HG02798 (cell line): ENCODE measurements at regions not wholly inside any gene's neighbourhood (a gene's known extent, or its start where the extent isn't known, plus 50 kb on each side); places are given as distances from the start of the nearest gene placed in this dataset.
"Not testable (repeated sequence)": the region's sequence is repeated elsewhere in the genome, so short reads cannot be mapped to it uniquely, and the experiment has no call there.

ENCODE experiments used
- ATAC-seq: cut with Tn5 transposase; IDR thresholded peaks from one replicate; pipeline ENCODE4 v1.9.1; 2021; ENCODE audit warnings: mild to moderate bottlenecking; ENCODE audit not compliant: unreplicated experiment, poor library complexity

GRCh38 chr10:44016589-44017482, 368.1 kb downstream of the CXCL12 start:
- ATAC-seq = peak; percentile 43

DNA sequence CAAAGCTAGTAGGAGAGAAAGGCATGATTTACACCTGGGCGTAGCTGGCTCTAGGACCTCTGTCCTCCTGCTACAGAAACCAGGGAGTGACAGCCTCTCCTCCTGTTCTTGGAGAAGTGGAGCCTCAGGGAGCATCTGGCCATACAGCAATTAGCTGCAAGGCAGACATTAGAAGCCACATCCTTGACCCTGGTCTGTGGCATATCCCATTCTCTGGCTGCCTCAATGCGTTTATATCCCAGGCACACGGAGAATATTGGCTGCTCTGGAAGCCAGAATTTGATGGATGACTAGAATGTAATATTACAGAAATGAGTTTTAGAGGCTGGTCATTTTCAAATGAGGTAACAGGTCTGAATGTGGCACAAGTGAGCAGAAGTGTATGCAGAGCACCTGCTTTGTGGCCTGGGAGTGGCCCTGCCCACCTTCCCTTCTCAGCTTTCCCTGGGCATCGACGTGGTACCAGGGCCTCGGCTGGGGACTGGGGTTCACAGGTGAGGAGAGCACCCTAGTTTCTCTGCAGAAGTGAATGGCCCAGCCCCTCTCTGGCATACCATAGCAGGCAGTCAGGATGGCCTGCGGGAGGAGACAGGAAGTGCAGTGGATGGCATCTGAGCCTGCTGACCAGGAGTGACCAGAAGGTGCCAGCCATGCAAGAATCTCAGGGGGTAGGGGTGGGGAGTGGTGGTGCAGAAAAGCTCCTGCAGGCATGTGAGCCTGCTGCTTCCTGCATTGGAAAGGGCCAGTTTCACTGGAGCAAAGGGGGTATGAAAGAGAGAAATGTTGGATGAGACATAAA, 367.2 kb upstream of the ZNF32 start:
- no peak for ATAC-seq

- ATAC-seq = no peak
These were observed 366.1 kb upstream of the ZNF32 start for GRCh38 chr10:44014644-44015250.

GRCh38 chr10:44013981-44014380, 365.3 kb upstream of the ZNF32 start:
- no peak for ATAC-seq

DNA sequence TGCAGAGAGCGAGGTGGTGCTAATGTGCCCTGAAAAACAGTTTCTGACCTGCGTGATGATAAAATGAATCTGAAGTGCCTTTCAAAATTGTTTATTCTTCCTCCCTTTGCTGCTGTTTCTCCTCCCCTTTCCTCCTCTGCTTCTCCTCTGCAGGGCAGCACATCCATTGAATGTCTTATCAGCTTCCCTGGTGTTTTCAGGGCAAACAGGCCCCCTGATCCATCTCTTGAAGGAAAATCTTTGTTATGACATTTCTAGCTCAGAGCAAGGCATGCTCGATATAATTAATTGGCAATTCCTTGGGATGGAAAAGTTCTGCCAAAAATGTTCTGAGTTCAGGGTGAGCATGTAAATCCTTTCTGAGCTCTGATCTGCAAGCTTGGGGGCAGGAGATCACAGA, 364.2 kb upstream of the ZNF32 start:
- no peak for ATAC-seq

GRCh38 chr10:44011603-44011981, 362.9 kb upstream of the ZNF32 start:
- no peak for ATAC-seq

- ATAC-seq = peak; percentile 91
These were observed 362.4 kb upstream of the ZNF32 start for GRCh38 chr10:44010873-44011602.

DNA sequence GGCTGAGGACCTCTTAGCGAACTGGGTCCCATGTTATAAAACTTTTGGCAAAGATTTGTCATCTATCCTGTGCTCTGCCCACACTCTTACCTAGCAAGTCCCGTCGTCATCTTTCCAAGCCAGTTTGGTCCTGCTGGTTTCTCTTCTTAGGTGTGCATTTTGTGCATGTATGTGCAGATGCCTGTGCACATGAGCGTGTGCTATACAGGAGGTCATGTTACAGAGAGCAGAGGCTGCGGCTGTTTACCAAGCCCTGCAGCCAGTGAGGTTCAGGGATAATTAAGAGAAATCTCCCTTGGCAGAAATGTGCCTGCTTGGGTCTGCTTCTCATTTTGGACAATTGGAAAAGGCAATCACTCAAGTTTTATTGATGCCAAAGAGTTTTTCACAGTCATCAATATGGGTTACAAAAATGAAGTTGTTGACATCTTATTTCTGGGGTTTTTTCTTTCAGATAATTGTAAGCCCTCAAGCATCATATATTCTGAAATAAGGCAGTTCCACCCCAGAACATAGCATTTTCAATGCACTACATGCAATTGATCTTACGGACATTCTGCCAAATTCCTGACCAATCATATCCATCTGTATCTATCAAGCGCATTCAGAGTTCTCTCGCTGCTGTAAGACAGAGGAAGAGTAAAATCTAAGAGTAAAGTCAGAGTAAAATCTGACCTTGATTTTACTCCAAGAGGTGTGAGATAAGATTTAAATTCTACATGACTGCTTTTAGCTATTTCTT, 361.4 kb upstream of the ZNF32 start:
- no peak for ATAC-seq

GRCh38 chr10:44008917-44009709, 360.4 kb upstream of the ZNF32 start:
- no peak for ATAC-seq

GRCh38 chr10:44008270-44008916, 359.7 kb upstream of the ZNF32 start:
- peak; percentile 68 for ATAC-seq

DNA sequence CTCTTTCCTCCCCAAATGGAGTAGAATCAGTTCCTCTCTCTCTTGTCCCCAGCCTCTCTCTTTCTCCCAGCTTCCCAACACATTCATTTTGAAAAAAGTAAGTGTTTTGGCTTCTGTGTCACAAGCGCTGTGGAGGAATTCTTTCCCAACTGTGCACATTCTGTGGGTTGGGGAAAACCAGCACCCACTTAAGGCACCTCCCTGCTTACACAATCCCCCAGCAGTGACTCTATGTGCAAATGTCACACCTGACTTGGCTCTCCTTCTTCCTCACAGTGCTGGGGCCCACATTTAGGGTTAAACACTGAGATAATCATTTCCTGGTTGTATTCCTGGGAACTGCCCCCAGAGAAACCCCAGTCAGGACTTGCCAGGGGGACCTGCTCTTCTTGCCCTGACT, 358.1 kb upstream of the ZNF32 start:
- no peak for ATAC-seq

DNA sequence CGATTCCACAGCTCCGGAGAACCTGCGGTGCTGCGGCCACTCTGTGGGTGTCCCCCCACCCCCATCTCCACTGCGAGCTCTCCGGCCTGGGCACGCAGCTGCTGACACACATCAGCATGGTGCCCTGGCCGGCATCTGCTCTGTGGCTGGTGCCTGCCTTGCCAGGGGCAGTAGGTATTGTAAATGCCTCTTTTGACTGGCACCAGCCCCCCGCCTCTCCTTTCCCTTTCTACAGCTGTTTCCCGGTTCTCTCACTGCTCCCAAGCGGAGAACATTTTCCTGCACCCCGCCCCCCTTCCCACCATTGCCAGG, 357.1 kb upstream of the ZNF32 start:
- no peak for ATAC-seq

- ATAC-seq = no peak
These were observed 356.5 kb upstream of the ZNF32 start for GRCh38 chr10:44004913-44005787.

DNA sequence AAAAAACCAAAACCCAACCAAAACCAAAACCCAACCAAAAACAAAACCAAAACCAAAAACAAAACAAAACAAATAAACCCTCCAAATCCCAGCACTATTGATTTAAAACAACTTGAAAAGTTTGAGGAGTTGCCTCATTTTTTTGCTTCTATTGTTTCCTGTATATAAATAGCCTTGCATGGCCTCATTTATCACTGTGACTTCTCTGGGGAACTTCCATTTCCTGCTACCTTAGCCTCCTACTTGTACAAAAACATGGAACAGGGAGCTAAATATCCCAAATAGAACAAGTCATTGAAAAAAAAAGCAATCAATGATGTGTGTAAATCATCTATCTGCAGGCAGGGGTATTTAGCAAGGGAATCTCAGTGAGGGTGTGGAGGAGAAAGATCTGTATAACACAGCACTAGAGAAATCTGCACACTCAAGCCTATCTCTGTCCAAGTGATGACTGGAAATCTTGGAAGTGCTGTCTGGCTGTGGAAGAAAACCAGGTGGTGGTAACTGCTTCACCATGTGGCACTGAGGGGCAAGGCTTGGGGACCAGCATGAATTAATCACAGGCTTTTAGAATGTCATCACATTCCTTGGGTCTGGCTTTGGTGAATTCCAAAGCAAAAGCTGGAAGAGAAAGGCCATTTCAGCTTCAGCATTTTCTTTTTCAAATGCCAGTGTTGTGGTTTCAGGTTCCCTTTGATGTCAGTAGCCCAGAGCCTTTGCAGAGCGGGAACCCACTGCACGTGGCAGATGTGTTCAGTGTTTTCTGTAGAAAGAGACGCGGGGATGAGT, 349.5 kb upstream of the ZNF32 start:
- no peak for ATAC-seq

- no peak for ATAC-seq
These were observed 348.6 kb upstream of the ZNF32 start for GRCh38 chr10:43997330-43997729.

DNA sequence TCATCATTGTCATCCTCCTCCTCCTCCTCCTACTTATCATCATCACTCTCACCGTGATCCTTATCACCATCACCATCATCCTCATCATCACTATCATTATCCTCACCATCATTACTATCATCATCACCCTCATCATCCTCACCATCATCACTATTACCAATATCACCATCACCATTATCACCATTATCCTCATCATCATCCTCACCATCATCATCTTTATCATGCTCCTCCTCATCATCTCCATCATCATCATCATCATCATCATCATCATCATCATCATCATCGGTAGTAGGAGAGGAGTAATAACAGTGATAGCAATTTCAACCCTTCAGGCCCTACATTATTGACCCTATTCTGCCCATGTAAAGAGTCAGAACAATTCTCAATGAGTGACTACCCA, 345.9 kb upstream of the ZNF32 start:
- ATAC-seq = no peak

- not testable (repeated sequence) for ATAC-seq
These were observed 344.1 kb upstream of the ZNF32 start for GRCh38 chr10:43992816-43993215.
